ENCODE measurements at regions not wholly inside any gene's neighbourhood (a gene's known extent, or its start where the extent isn't known, plus 50 kb on each side); places are given as distances from the start of the nearest gene placed in this dataset.

DNA sequence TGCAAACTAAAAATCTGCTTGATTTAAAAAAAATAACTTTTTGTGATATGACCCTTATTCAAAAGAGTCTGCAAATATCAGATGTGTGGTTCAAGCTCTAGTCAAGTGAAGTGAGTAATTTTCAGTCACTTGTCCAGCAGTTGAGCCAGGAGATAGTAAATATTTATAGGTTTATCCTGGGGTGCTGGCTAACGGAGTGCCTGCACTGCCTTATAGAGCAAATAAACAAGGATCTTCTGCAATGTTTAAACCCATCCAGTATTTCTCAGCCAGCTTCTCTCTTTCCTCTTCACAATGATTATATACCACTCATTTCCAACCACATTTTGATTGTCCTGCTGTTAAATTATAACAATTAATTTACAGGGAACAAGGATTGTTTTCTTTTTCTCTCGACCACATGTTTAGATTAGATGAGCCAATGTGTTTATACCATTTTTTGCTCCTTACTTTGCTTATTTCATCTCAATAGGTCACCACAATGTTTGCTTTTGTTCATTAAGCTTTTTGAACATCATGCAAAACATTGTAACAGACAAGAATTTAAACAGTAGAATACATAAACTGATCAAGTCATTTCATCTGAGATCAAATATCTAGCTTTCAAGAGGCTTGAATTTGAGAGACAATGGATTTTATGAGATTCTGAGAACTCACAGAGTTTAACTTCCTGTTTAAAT lies 60.3 kb upstream of the GREM2 start:
- TF ChIP-seq, protein P1, sequence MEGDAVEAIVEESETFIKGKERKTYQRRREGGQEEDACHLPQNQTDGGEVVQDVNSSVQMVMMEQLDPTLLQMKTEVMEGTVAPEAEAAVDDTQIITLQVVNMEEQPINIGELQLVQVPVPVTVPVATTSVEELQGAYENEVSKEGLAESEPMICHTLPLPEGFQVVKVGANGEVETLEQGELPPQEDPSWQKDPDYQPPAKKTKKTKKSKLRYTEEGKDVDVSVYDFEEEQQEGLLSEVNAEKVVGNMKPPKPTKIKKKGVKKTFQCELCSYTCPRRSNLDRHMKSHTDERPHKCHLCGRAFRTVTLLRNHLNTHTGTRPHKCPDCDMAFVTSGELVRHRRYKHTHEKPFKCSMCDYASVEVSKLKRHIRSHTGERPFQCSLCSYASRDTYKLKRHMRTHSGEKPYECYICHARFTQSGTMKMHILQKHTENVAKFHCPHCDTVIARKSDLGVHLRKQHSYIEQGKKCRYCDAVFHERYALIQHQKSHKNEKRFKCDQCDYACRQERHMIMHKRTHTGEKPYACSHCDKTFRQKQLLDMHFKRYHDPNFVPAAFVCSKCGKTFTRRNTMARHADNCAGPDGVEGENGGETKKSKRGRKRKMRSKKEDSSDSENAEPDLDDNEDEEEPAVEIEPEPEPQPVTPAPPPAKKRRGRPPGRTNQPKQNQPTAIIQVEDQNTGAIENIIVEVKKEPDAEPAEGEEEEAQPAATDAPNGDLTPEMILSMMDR (IDR thresholded peaks at IDR 0.05) = no peak
- no peak for TF ChIP-seq POLR2A (IDR thresholded peaks at IDR 0.05)
